Ishikawa (cell line): ENCODE measurements at regions not wholly inside any gene's neighbourhood (a gene's known extent, or its start where the extent isn't known, plus 50 kb on each side); places are given as distances from the start of the nearest gene placed in this dataset.

Source experiments
- CEBPB ChIP-seq: IDR thresholded peaks from 2 replicates; pipeline ENCODE4 v1.6.1; 2012
- CREB1 ChIP-seq: IDR thresholded peaks from 2 replicates; pipeline ENCODE4 v1.6.1; 2012; ENCODE audit warnings: low read depth
- EGR1 ChIP-seq: IDR thresholded peaks from 2 replicates; pipeline ENCODE4 v1.6.1; 2012
- EP300 ChIP-seq: IDR thresholded peaks from 2 replicates; pipeline ENCODE4 v1.6.1; 2012; ENCODE audit warnings: borderline replicate concordance
- FOXM1 ChIP-seq: IDR thresholded peaks from 2 replicates; pipeline ENCODE4 v1.6.1; 2012; ENCODE audit warnings: low read depth, borderline replicate concordance
- NFIC ChIP-seq: IDR thresholded peaks from 2 replicates; pipeline ENCODE4 v1.6.1; 2012
- RAD21 ChIP-seq: IDR thresholded peaks from 2 replicates; pipeline ENCODE4 v1.6.1; 2012; ENCODE audit warnings: low read depth
- TAF1 ChIP-seq: IDR thresholded peaks from 2 replicates; pipeline ENCODE4 v1.6.1; 2012; ENCODE audit warnings: low read depth, mild to moderate bottlenecking
- TCF12 ChIP-seq: IDR thresholded peaks from 2 replicates; pipeline ENCODE4 v1.6.1; 2012; ENCODE audit warnings: low read depth
- TEAD4 ChIP-seq: IDR thresholded peaks from 2 replicates; pipeline ENCODE4 v1.6.1; 2012
- YY1 ChIP-seq: IDR thresholded peaks from 2 replicates; pipeline ENCODE4 v1.6.1; 2012; ENCODE audit warnings: low read depth
- ZBTB7A ChIP-seq: IDR thresholded peaks from 2 replicates; pipeline ENCODE4 v1.6.1; 2012; ENCODE audit warnings: low read depth
- TF ChIP-seq, protein P1 (sequence below): IDR thresholded peaks from 2 replicates; pipeline ENCODE4 v1.6.1; 2012; ENCODE audit warnings: low read depth, mild to moderate bottlenecking
- TF ChIP-seq, protein P2 (sequence below): IDR thresholded peaks from 2 replicates; pipeline ENCODE4 v1.6.1; 2012
- TF ChIP-seq, protein P3 (sequence below): IDR thresholded peaks from 2 replicates; pipeline ENCODE4 v1.6.1; 2012

DNA sequence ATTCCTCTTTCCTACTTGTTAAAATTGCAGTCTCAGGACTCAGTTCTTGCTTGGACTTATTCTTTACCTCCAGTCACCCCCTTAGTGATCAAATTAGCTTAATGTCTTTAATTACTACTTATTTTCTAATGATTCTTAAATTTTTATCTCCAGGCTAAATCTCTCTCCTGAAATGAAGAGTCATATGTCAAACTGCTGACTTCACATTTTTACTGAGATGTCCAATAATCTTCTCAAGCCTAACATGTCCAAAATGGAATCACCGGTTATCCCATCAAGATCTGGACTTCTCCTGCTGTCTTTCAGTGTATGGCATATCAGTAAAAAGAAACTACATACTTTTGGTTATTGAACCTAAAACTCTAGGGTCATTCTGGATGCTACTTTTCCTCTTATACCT is 332.3 kb upstream of the HTR2C start:
- TF ChIP-seq RAD21 = no peak
- TF ChIP-seq YY1 = no peak
- no peak for TF ChIP-seq CEBPB
- TF ChIP-seq CREB1 = no peak
- TF ChIP-seq, protein P1, sequence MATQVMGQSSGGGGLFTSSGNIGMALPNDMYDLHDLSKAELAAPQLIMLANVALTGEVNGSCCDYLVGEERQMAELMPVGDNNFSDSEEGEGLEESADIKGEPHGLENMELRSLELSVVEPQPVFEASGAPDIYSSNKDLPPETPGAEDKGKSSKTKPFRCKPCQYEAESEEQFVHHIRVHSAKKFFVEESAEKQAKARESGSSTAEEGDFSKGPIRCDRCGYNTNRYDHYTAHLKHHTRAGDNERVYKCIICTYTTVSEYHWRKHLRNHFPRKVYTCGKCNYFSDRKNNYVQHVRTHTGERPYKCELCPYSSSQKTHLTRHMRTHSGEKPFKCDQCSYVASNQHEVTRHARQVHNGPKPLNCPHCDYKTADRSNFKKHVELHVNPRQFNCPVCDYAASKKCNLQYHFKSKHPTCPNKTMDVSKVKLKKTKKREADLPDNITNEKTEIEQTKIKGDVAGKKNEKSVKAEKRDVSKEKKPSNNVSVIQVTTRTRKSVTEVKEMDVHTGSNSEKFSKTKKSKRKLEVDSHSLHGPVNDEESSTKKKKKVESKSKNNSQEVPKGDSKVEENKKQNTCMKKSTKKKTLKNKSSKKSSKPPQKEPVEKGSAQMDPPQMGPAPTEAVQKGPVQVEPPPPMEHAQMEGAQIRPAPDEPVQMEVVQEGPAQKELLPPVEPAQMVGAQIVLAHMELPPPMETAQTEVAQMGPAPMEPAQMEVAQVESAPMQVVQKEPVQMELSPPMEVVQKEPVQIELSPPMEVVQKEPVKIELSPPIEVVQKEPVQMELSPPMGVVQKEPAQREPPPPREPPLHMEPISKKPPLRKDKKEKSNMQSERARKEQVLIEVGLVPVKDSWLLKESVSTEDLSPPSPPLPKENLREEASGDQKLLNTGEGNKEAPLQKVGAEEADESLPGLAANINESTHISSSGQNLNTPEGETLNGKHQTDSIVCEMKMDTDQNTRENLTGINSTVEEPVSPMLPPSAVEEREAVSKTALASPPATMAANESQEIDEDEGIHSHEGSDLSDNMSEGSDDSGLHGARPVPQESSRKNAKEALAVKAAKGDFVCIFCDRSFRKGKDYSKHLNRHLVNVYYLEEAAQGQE = no peak
- TF ChIP-seq FOXM1 = no peak
- TF ChIP-seq, protein P2, sequence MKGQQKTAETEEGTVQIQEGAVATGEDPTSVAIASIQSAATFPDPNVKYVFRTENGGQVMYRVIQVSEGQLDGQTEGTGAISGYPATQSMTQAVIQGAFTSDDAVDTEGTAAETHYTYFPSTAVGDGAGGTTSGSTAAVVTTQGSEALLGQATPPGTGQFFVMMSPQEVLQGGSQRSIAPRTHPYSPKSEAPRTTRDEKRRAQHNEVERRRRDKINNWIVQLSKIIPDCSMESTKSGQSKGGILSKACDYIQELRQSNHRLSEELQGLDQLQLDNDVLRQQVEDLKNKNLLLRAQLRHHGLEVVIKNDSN = no peak
- no peak for TF ChIP-seq TCF12
- no peak for TF ChIP-seq ZBTB7A
- no peak for TF ChIP-seq TEAD4
- no peak for TF ChIP-seq EP300

DNA sequence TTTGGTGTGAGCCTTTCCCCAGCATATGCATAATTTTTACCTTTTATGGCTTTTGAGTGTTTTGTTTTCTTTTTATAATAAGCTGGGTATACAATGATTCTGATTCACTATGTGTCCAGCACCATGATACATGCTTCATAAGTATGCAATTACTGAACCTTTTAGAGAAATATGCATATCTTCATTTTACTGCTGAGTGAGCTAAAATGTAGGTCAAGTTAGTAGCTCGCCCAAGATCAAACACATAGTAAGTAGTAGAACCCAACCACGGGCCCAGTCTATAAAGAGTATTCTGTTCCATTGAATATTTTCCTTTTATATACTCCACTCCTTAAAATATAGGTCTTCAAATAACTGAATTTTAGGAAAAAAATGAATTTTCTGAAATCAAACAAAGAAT is 362.4 kb upstream of the HTR2C start:
- TF ChIP-seq, protein P2 = no peak
- TF ChIP-seq NFIC (no peak), TEAD4 (no peak), EP300 (no peak), RAD21 (no peak)

DNA sequence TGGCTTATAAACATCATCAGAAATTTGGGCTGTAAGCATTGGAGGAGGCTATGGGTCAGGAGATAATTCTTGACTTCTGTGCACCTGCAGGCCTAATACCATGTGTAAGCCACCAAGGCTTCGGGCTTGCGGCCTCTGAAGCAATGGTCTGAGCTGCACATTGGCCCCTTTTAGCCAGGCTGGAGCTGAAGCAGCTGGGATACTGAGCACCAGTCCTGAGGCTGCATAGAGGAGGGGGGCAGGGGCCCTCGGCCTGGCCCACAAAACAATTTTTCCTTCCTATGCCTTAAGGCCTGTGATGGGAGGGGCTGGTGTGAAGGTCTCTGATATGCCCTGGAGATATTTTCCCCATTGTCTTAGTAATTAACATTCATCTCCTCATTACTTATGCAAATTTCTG is 373.0 kb upstream of the HTR2C start:
- TF ChIP-seq YY1 = no peak
- TF ChIP-seq TCF12 = no peak
- no peak for TF ChIP-seq ZBTB7A
- TF ChIP-seq CREB1 = no peak
- TF ChIP-seq, protein P2 = no peak
- no peak for TF ChIP-seq NFIC
- TF ChIP-seq TEAD4 = no peak
- no peak for TF ChIP-seq EGR1
- no peak for TF ChIP-seq CEBPB
- no peak for TF ChIP-seq RAD21
- TF ChIP-seq TAF1 = no peak
- TF ChIP-seq EP300 = no peak
- no peak for TF ChIP-seq FOXM1
- TF ChIP-seq, protein P3, sequence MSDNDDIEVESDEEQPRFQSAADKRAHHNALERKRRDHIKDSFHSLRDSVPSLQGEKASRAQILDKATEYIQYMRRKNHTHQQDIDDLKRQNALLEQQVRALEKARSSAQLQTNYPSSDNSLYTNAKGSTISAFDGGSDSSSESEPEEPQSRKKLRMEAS = no peak
- TF ChIP-seq, protein P1 = no peak

DNA sequence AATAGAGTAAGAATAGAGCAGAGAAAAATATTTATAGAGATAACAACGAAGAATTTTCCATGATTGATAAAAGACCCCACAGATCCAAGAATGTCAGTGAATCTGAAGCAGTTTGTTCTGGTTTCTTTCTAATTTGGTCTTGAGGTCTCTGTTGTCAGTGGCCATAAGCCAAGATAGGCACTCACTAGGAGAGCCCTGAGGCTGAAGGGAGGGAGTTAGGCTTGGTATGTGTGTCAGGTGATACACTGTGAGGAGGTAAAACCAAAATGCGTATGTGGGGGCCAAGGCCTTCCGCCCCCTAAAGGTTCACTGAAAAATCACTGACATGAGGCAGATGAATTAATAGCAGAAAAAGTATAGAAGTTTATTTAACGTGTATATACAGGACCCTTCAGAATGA is 382.3 kb upstream of the HTR2C start:
- TF ChIP-seq ZBTB7A (no peak), TCF12 (no peak), RAD21 (no peak)
- TF ChIP-seq, protein P1 = no peak

DNA sequence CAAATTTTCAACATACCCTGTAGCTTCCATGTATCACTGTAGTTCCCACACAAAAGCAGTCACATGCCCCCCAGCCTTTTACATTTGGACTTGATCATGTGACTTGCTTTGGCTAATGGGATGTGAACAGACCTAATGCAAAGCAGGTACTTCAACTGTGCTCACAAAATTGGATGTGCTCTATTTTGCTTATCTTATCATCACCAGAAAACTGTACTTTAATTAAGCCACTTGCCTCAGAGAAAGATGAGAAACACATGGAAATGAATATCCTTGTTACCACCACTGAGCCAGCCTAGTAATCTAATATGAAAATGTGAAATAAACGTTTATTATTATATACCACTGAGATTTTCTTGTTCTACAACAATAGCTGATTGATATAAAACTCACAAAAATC is 402.7 kb upstream of the HTR2C start:
- no peak for TF ChIP-seq TCF12
- TF ChIP-seq NFIC = no peak
- TF ChIP-seq EGR1 = no peak
- TF ChIP-seq TEAD4 = no peak
- no peak for TF ChIP-seq YY1
- TF ChIP-seq CEBPB = no peak
- TF ChIP-seq, protein P1 = no peak
- TF ChIP-seq RAD21 = no peak
- TF ChIP-seq EP300 = no peak
- no peak for TF ChIP-seq FOXM1
- TF ChIP-seq, protein P3 = no peak
- TF ChIP-seq, protein P2 = no peak
- TF ChIP-seq TAF1 = no peak
- TF ChIP-seq ZBTB7A = no peak
- no peak for TF ChIP-seq CREB1
